ENCODE measurements at regions not wholly inside any gene's neighbourhood (a gene's known extent, or its start where the extent isn't known, plus 50 kb on each side); places are given as distances from the start of the nearest gene placed in this dataset.

- TF ChIP-seq POLR2A (IDR thresholded peaks at IDR 0.05) (no peak), CTCF (IDR thresholded peaks at IDR 0.05) (no peak)
These were observed 103.7 kb upstream of the FZD8 start for GRCh38 chr10:35745617-35746403.
